Activated CD8-positive, alpha-beta memory T cell treated with anti-CD3 and anti-CD28 coated beads for 4 hours (primary cell): ENCODE measurements at regions not wholly inside any gene's neighbourhood (a gene's known extent, or its start where the extent isn't known, plus 50 kb on each side); places are given as distances from the start of the nearest gene placed in this dataset.
"Not testable (repeated sequence)": the region's sequence is repeated elsewhere in the genome, so short reads cannot be mapped to it uniquely, and the experiment has no call there.

Experiments used
- DNase-seq, 2 donors: peaks; one replicate each; pipeline ENCODE4 v3.0.0-alpha.2; 2020; ENCODE audit warnings: low read depth in 2 of 2

- DNase-seq = no peak
Measured at GRCh38 chr12:90502070-90502469, 452.9 kb downstream of the CCER1 start.

DNA sequence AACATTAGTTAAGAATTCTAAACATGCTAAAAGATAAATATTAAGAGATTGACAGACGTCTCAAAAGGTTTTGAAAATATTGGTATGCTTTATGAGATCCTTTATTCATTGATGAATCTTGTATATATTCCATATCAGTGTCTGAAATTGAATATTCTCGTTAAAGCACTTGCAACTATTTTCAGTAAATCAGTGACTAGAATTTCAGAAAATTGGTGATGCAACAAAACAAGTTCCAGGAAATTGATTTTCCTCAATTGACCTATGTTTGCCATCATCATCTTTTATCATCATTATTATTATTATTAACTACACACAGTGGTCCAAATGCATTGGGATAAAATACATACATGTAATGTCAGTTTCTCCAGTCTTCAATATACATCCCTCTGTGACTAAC is 453.6 kb downstream of the CCER1 start:
- DNase-seq = no peak

GRCh38 chr12:90499795-90500194 is 455.2 kb downstream of the CCER1 start:
- DNase-seq = no peak

DNA sequence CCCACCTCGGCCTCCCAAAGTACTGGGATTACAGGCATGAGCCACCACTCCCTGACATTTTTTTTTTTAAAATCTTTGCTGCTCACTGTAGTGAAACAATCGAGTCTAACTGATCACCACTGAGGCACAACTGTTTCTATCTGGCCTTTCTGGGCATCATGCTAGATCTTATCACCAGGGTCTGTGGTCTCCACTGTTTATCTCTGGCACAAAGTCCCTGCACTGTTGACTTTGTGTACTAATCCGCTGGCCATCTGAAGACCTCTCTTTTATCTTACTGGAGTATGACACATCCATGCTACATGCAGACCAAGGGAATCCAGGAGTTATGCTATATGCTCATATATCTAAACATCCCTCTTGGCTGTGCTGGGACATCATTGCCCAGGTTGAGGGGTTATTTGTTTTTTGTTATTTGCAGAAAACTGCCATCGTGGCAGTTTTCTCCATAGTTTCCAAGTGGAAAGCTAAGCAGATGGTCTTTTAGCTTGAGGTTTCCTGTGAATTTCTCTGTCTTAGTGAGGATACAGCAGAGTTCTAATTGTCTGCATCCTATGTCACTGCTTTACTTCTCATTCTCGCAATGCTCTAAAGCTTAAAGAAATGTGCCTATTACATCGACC is 456.9 kb downstream of the CCER1 start:
- no peak for DNase-seq

DNA sequence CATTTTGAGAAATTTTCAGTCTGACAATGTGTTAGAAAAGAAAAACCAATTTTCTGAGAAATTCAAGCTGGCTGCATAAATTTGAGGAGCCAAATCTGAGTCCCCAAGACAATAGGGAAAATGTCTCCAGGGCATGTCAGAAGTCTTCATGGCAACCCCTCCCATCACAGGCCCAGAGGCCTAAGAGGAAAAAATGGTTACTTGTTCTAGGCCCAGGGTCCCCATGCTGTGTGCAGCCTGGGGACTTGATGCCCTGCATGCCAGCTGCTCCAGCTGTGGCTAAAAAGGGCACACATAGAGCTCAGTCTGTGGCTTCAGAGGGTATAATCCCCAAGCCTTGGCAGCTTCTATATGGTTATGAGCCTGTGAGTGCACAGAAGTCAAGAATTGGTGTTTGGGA is 464.6 kb downstream of the CCER1 start:
- DNase-seq = no peak

DNA sequence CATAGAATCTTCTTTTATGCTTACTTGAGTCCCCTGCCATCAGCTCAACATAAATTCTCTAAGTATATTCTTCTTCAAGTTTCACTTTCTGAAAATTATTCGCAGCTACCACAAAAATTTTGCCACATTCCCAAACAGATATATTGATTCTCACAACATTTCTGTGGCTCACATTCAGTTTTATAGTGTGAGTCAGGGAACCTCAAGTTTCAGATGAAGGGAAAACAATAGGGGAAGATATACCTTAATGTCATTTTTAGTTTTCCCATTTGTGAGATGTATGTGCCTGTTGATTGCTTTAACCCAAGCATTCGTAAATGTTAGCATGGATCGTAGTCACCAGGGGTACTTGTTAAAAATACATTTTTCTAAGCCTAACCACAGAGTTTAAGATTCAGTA is 465.8 kb downstream of the CCER1 start:
- DNase-seq = no peak

GRCh38 chr12:90485560-90485959 is 469.4 kb downstream of the CCER1 start:
- no peak for DNase-seq

- DNase-seq = no peak
Measured at GRCh38 chr12:90484094-90484493, 470.9 kb downstream of the CCER1 start.

DNA sequence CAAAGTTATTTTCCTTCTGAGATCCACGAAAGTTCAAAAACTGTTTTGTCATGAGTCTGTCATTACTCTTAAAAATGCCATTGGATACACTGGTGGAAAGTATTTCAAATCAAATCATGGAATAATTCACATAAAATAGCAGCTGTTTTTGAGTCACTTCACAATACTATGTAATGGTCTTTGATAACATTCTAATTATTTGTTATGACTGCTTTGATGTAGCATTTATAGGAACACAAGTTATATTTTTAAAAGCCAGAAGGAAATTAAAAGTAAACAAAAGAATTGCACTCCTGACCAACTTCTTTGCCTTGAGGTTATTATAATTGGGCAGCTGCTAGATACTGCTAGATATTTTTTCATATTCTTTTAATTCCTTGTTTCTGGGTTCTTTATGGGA is 473.2 kb downstream of the CCER1 start:
- no peak for DNase-seq

GRCh38 chr12:90479237-90479636 is 475.7 kb downstream of the CCER1 start:
- DNase-seq = no peak

DNA sequence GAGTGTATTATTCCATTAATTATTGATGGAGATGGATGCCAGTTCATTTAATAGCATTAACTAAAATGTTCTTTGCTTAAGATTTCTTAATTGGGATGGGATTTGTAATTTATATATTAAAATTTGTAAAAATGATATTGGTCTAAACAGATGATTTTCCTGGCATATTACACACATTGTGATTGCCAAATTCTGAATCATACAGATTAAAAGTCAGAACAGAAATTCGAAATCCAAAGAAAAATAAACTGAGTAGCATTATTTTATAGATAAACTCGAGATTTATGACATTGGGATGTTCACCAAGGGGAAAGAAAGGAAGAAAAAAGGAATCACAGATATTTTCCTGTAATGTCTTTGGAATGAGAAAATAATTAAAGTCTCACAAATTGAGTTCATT is 481.1 kb downstream of the CCER1 start:
- DNase-seq = no peak

- no peak for DNase-seq
Measured at GRCh38 chr12:90460681-90461080, 494.3 kb downstream of the CCER1 start.

DNA sequence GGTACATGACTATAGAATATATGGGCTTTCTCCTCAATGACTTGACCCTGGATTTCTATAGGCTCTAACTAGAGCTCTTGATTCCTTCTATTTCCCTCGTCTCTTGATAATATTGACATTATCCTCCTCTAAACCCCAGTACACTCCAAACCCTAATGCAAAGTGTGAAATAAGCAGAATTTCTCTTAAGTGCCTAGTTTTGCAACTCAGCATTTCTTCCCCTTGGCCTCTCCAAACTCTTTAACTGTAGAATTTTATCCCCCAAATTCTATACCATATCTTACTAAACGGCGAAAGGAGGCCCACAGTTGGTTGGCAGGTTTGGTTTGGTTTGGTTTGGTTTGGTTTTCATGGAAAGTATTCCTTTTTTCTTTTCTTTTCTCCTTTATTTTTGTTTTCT is 498.7 kb downstream of the CCER1 start:
- no peak for DNase-seq

- DNase-seq = no peak
Measured at GRCh38 chr12:90455756-90456155, 499.2 kb downstream of the CCER1 start.

DNA sequence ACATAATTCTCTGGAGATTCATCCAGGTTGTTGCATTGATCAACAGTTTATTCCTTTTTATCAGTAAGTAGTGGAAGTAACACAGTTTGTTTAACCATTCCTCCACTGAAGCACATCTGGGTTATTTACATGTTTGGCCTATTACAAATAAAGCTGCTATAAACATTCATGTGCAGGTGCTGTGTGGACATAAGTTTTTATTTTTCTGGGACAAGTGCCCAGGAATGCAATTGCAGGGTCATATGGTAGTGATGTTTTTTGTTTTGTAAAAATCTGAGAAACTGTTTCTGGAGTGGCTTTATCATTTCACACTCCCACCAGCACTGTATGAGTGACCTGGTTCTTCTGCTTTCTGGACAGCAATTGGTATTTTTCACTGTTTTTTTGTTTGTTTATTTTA is 505.4 kb downstream of the CCER1 start:
- no peak for DNase-seq

DNA sequence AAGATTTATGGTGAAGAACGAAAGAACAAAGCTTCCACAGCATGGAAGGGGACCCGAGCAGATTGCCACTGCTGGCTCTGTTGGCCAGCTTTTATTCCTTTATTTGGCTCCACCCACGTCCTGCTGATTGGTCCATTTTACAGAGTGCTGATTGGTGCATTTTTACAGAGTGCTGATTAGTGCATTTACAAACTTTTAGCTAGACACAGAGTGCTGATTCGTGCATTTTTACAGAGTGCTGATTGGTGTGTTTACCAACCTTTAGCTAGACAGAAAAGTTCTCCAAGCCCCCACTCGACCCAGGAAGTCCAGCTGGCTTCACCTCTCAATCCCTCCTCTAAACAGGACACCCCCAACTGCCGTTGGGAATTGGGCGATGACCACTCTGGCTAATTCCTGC is 511.5 kb downstream of the CCER1 start:
- DNase-seq = not testable (repeated sequence)

DNA sequence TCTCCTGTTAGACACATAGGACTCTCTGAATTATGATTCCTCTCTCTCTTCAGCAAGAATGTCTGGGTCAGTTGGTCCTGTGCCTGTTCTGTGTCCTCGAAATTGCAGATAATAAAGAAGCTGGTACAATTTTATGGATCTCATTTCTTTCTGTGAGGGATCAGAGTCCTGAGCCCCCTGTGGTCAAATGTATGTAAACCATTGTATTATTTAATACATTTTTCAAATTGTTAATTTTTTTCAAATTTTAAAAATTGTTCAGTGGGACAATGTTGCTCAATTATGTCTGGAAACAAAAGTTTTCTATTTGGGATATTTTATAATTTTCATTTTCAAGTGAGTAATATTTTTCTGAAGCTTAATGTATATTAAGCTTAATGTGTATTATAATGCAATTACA is 513.5 kb downstream of the CCER1 start:
- no peak for DNase-seq

DNA sequence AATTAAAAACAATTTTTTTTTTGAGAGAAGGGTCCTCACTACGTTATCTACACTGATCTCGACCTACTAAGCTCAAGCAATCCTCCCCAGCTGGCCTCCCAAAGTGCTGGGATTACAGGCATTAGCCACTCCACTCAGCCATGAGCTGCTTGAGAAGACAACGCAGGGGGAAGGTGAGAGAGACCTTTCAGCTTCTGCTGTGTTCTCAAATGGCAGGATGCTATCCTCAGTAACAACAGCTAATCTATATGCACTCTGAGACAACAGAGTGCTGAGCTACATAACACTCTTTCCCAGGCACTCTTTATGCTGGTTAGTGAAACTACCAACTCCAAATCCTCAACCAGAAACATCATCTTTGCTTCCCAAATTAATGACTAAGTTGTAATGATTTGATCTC is 526.1 kb downstream of the CCER1 start:
- DNase-seq = no peak

DNA sequence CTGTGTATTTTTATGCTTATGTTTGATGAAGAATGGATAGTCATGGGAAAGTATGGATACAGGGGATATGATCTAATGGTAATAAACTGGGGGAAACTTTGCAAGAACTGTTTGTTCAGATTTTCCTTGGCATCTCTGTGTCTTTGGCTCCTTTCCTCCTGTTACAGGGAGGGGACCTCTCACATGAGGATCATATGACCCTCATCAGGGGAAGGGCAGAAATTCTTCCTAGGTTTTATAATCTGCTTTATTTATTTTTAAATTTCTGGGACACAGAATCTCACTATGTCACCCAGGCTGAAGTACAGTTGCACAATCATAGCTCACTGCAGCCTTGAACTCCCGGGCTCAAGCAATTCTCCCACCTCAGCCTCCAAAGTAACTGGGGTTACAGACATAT is 526.5 kb downstream of the CCER1 start:
- no peak for DNase-seq

DNA sequence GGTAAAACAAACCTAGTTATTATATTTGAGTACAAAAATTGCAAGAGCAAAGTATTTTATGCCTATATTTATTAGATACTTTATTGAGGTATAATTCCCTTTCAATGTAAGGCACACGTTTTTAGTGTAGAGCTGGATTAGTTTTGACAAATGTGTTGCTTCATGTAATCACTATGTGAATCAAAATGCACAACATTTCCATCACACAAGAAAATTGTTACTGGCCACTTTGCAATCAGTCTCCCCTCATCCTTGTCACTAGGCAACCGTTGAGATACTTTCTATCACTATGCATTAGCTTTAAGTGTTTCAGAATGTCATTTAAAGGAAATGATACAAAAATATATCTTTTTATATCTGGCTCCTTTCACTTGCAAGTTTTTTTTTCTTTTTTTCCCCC is 531.0 kb downstream of the CCER1 start:
- no peak for DNase-seq

DNA sequence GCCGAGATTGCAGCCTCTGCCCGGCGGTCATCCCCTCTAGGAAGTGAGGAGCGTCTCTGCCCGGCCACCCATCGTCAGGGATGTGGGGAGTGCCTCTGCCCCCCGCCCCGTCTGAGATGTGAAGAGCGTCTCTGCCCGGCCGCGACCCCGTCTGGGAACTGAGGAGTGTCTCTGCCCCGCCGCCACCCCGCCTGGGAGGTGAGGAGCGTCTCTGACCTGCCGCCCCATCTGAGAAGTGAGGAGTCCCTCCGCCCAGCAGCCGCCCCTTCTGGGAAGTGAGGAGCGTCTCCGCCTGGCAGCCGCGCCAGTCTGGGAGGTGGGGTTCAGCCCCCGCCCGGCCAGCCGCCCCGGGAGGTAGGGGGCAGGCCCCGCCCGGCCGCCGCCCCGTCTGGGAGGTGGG is 544.0 kb downstream of the CCER1 start:
- no peak for DNase-seq

DNA sequence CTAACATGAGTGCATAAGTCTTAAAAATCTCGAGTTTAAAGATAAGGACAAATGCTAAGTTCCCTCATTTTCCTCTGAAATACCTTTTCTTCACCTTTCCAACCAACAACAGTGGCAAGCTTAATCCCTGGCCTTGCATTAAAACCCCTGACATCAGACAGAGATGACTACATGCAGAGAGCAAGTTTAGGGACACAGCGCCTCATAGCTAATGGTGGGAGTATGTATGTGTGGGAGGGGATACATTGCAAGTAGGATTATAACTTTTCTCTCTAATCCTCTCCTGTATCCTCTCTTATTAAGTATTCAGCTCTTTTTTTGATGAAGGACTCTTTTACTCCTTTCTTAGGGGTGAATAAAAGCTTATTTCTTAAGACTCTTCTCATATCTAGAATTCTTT is 547.1 kb downstream of the CCER1 start:
- no peak for DNase-seq

GRCh38 chr12:90404071-90404470 is 550.9 kb downstream of the CCER1 start:
- DNase-seq = no peak

GRCh38 chr12:90401185-90401584 is 553.8 kb downstream of the CCER1 start:
- no peak for DNase-seq

DNA sequence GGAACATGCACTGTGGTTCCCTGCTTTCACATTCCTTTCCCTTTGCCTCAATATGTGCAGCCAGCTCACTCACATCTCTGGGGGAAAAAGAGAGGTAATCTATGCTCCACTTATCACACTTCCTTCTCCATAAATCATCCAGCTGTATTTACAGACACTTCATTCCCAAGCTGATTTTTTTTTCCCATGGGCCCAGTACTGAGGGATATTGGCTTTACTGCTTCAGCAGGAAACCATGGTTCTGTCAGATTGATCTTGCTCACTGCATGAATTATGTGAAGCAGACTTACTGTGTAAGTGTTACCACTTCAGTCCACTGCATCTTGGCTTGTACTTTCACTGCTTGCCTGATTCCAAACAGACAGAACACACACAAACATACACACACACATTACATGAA is 555.6 kb downstream of the CCER1 start:
- no peak for DNase-seq
